ENCODE measurements at regions not wholly inside any gene's neighbourhood (a gene's known extent, or its start where the extent isn't known, plus 50 kb on each side); places are given as distances from the start of the nearest gene placed in this dataset.

DNA sequence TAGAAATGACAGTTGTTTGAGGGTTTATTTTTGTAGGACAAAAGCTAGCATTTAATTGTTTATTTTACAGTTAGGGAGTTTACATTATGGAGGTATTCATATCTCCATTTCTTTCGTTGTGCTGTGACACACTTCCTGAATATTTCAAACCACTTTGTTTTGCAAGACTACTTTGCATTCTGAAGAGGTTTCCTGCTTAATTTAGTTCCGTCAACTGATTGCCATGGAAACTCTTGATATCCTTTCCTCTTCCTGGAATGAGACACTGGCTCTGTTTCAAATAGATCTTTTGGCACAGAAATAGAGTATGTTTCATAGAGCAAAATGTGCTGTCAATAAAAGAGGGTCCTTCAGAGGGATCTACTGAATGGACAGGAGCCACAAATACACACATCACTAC, 159.5 kb upstream of the AGR3 start:
- no peak overlapping the region for H3K27ac Mint-ChIP-seq
- TF ChIP-seq, protein P1, sequence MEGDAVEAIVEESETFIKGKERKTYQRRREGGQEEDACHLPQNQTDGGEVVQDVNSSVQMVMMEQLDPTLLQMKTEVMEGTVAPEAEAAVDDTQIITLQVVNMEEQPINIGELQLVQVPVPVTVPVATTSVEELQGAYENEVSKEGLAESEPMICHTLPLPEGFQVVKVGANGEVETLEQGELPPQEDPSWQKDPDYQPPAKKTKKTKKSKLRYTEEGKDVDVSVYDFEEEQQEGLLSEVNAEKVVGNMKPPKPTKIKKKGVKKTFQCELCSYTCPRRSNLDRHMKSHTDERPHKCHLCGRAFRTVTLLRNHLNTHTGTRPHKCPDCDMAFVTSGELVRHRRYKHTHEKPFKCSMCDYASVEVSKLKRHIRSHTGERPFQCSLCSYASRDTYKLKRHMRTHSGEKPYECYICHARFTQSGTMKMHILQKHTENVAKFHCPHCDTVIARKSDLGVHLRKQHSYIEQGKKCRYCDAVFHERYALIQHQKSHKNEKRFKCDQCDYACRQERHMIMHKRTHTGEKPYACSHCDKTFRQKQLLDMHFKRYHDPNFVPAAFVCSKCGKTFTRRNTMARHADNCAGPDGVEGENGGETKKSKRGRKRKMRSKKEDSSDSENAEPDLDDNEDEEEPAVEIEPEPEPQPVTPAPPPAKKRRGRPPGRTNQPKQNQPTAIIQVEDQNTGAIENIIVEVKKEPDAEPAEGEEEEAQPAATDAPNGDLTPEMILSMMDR (IDR thresholded peaks at IDR 0.05; ENCODE audit: unreplicated experiment): no peak
- no peak overlapping the region for H3K4me3 Mint-ChIP-seq (ENCODE audit: low read depth)
- H3K4me1 Mint-ChIP-seq (ENCODE audit: low read depth): peaks cover 8% of the 10 kb centered on the region
- H3K36me3 Mint-ChIP-seq (ENCODE audit: insufficient read depth): no peaks in the 10 kb centered on the region
- no peaks in the 10 kb centered on the region for H3K27me3 Mint-ChIP-seq
- DNase-seq (ENCODE audit: low spot score, unreplicated experiment): no peak
- no peaks in the 10 kb centered on the region for H3K9me3 Mint-ChIP-seq (ENCODE audit: low read depth)

DNA sequence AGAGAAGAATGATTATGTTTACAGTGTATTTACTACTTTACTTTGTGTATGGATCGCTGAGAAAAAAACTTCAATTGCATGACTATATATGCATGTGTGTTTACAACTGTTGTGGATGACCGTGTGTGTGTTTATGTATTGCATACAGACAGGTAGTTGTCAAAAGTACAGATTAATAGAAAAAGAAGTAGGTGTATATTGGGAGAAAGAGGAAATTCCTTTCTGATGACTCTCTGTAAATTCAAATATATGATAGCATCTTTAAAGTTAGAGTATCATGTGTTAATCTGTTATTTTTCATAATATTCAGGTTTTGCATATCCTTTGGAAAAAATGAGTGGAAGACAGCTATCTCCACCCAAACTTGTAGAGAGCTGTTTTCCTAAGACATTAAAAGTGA, 160.4 kb upstream of the AGR3 start:
- H3K36me3 Mint-ChIP-seq (ENCODE audit: insufficient read depth): no peaks in the 10 kb centered on the region
- DNase-seq (ENCODE audit: low spot score, unreplicated experiment): no peak
- H3K27ac Mint-ChIP-seq: no peak overlapping the region
- no peaks in the 10 kb centered on the region for H3K27me3 Mint-ChIP-seq
- H3K4me3 Mint-ChIP-seq (ENCODE audit: low read depth): no peak overlapping the region
- H3K4me1 Mint-ChIP-seq (ENCODE audit: low read depth): peaks cover 8% of the 10 kb centered on the region
- TF ChIP-seq, protein P1 (IDR thresholded peaks at IDR 0.05; ENCODE audit: unreplicated experiment): no peak
- H3K9me3 Mint-ChIP-seq (ENCODE audit: low read depth): no peaks in the 10 kb centered on the region

DNA sequence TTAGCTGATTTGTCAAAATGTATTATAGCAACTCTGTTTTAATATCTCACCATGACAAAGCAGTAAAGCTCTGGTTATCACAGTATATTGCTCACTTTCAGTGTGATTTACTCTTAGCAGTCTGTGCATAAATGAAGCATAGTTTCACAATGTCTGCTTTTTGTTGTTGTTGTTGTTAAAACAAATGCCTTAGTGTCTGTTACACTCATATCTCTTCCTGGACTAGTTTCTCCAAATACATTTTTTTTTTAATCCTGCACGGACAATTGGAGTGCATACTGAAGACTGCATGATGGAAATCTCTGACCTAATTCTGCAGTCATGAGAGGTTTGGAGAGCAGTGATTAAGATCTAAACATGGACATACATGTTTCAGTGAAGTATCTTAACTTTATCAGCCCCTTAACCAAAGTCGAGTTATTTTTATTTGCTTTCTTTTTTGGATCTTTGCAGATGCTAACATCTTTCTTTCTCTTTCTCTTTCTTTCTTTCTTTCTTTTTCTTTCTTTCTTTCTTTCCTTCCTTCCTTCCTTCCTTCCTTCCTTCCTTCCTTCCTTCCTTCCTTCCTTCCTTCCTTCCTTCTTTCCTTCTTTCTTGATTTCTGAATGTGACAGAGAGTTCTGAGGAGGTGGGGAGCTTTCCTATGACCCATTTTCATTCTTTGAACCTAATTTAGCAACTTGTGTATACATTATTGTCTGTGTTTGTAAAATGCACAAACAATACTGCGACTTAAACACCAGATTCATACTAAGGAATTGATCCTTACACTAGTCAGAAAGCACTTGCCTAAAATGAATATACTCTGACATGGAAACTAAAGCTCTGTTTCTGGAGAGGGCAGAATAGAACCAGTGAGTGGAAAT, 161.5 kb upstream of the AGR3 start:
- TF ChIP-seq, protein P1 (IDR thresholded peaks at IDR 0.05; ENCODE audit: unreplicated experiment): no peak
- Mint-ChIP-seq H3K36me3 (ENCODE audit: insufficient read depth) (no peaks in the 10 kb centered on the region), H3K27ac (no peak overlapping the region), H3K9me3 (ENCODE audit: low read depth) (no peaks in the 10 kb centered on the region), H3K4me1 (ENCODE audit: low read depth) (peaks cover 6% of the 10 kb centered on the region), H3K4me3 (ENCODE audit: low read depth) (no peak overlapping the region), H3K27me3 (no peaks in the 10 kb centered on the region)
- DNase-seq (ENCODE audit: low spot score, unreplicated experiment): no peak

DNA sequence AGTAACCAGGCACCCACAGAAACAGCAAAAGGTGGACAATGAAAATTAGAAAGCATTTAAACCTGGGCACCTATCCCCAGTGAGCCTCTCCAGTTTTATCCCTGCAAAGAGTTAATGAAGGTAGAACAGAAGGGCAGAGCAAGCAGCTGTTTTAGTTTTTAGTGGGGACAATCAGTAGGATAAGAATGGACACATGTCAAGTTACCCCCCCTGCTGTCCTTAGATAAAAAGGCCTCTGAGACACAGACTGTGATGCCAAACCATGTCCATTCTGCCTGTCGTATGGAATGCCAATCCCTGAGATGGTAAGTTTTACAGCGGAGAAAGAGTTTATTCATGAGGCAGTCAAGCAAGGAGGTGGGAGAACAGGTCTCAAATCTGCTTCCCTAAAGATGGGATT, 162.6 kb upstream of the AGR3 start:
- TF ChIP-seq, protein P1 (IDR thresholded peaks at IDR 0.05; ENCODE audit: unreplicated experiment): no peak
- H3K27ac Mint-ChIP-seq: no peak overlapping the region
- H3K4me1 Mint-ChIP-seq (ENCODE audit: low read depth): no peaks in the 10 kb centered on the region
- H3K27me3 Mint-ChIP-seq: no peaks in the 10 kb centered on the region
- DNase-seq (ENCODE audit: low spot score, unreplicated experiment): no peak
- H3K4me3 Mint-ChIP-seq (ENCODE audit: low read depth): no peak overlapping the region
- H3K9me3 Mint-ChIP-seq (ENCODE audit: low read depth): no peaks in the 10 kb centered on the region
- no peaks in the 10 kb centered on the region for H3K36me3 Mint-ChIP-seq (ENCODE audit: insufficient read depth)

DNA sequence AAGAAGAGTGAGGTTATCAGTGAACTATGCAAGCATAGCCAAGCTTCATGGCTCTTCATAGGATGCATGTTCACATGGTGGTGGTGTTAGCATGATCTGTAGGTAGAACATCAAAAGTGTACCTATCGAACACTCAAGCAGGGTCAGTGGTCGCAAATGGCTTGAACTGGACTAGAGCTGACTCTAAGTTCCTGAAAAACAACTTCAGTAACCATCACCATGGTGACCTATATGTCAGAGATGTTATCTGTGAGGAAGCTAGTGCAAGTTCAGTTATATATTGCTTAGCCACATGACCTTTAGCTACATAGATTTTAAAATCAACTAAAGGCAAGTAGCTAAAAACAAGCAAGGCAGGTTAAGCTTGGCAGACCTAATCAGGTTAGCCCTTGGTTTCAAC, 163.1 kb upstream of the AGR3 start:
- no peak overlapping the region for H3K27ac Mint-ChIP-seq
- H3K4me3 Mint-ChIP-seq (ENCODE audit: low read depth): no peak overlapping the region
- DNase-seq (ENCODE audit: low spot score, unreplicated experiment): no peak
- TF ChIP-seq, protein P1 (IDR thresholded peaks at IDR 0.05; ENCODE audit: unreplicated experiment): no peak
- no peaks in the 10 kb centered on the region for H3K36me3 Mint-ChIP-seq (ENCODE audit: insufficient read depth)
- H3K9me3 Mint-ChIP-seq (ENCODE audit: low read depth): no peaks in the 10 kb centered on the region
- no peaks in the 10 kb centered on the region for H3K27me3 Mint-ChIP-seq
- H3K4me1 Mint-ChIP-seq (ENCODE audit: low read depth): no peaks in the 10 kb centered on the region
